ENCODE measurements at regions not wholly inside any gene's neighbourhood (a gene's known extent, or its start where the extent isn't known, plus 50 kb on each side); places are given as distances from the start of the nearest gene placed in this dataset.

GRCh38 chr12:87861791-87862190 lies 167.4 kb downstream of the C12orf50 start:
- Mint-ChIP-seq H3K27me3 (peaks cover 4% of the 10 kb centered on the region), H3K4me1 (no peaks in the 10 kb centered on the region), H3K27ac (no peak overlapping the region), H3K4me3 (no peak overlapping the region), H3K36me3 (no peaks in the 10 kb centered on the region), H3K9me3 (no peaks in the 10 kb centered on the region)

- Mint-ChIP-seq H3K27me3 (no peaks in the 10 kb centered on the region), H3K27ac (no peak overlapping the region), H3K4me3 (no peak overlapping the region), H3K36me3 (no peaks in the 10 kb centered on the region), H3K9me3 (no peaks in the 10 kb centered on the region), H3K4me1 (no peaks in the 10 kb centered on the region)
These were observed 175.7 kb downstream of the C12orf50 start for GRCh38 chr12:87853448-87854003.

- H3K4me3 Mint-ChIP-seq = no peak overlapping the region
- no peaks in the 10 kb centered on the region for H3K4me1 Mint-ChIP-seq
- H3K27me3 Mint-ChIP-seq = peaks cover 3% of the 10 kb centered on the region
- H3K36me3 Mint-ChIP-seq = no peaks in the 10 kb centered on the region
- H3K27ac Mint-ChIP-seq = no peak overlapping the region
- H3K9me3 Mint-ChIP-seq = no peaks in the 10 kb centered on the region
These were observed 180.1 kb downstream of the C12orf50 start for GRCh38 chr12:87849074-87849473.

DNA sequence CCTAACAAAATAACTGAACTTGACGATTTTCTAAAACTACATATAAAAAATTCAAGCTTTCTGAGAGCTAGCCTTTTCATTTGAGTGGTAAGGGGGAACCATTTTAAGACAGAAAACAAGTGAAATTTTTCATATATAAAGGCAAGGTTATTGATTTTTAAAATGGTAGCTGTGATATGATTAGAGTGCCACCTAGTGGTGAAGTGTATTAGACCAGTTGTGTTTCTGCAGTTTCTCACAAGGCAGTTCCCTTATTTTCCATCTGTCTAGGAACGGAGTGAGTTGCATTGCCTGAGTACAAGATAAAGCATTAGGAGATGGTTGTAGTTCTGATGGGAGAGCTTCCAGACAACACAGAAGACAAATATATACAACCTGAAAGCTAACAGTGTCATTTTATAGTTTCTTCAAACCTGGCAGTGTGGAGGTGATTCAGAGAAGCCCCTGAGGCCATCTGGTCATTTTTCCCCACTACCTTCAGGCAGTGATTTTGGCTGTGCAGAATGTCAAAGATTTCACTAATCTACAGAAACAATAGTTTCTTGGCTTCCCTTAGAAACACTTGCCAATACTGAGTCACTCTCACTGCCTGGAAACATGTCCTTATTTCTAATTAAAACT lies 180.8 kb downstream of the C12orf50 start:
- Mint-ChIP-seq H3K36me3 (no peaks in the 10 kb centered on the region), H3K4me1 (no peaks in the 10 kb centered on the region), H3K27me3 (peaks cover 3% of the 10 kb centered on the region), H3K4me3 (no peak overlapping the region), H3K9me3 (no peaks in the 10 kb centered on the region), H3K27ac (no peak overlapping the region)

DNA sequence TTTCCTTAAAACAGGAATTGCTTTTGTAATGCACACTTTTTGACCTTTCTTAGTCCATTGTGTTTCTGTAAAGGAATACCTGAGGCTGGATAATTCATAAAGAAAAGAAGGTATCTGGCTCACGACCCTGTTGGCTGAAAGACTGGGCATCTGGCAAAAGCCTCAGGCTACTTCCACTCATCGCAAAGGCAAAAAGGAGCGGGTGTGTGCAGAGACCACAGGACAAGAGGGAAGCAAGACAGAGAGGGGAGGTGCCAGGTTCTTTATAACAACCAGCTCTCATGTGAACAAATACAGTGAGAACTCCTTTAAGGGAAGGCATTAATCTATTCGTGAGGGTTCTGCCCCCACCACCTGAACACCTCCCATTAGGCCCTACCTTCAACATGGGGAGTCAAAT lies 182.1 kb downstream of the C12orf50 start:
- no peaks in the 10 kb centered on the region for H3K4me1 Mint-ChIP-seq
- H3K36me3 Mint-ChIP-seq = no peaks in the 10 kb centered on the region
- H3K27me3 Mint-ChIP-seq = peaks cover 3% of the 10 kb centered on the region
- H3K9me3 Mint-ChIP-seq = no peaks in the 10 kb centered on the region
- H3K27ac Mint-ChIP-seq = no peak overlapping the region
- no peak overlapping the region for H3K4me3 Mint-ChIP-seq

DNA sequence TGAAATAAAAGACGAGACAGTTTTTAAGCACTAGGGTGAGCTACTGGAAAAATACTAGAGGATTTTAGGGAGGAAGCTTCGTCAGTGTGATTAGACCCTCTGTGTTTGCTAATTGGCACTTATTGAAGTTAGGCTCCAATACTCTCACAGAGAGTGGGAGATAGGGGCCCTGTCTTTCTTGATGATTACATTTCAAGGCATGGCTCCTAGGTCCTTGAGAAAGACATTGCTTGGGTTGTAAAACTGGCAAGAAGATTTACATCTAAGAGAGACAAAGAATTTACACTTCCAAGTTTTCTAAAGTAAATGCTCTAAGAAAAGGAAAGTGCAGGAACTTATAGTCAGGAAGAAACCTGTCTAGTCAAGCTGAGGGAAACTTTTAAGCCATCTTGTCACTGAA lies 183.2 kb downstream of the C12orf50 start:
- H3K27me3 Mint-ChIP-seq = peaks cover 3% of the 10 kb centered on the region
- H3K27ac Mint-ChIP-seq = no peak overlapping the region
- no peaks in the 10 kb centered on the region for H3K9me3 Mint-ChIP-seq
- no peaks in the 10 kb centered on the region for H3K4me1 Mint-ChIP-seq
- H3K4me3 Mint-ChIP-seq = no peak overlapping the region
- H3K36me3 Mint-ChIP-seq = no peaks in the 10 kb centered on the region

- no peak overlapping the region for H3K27ac Mint-ChIP-seq
These were observed 187.3 kb downstream of the C12orf50 start for GRCh38 chr12:87841935-87842334.

GRCh38 chr12:87836190-87836589 lies 193.0 kb downstream of the C12orf50 start:
- H3K4me3 Mint-ChIP-seq = no peak overlapping the region
- no peaks in the 10 kb centered on the region for H3K36me3 Mint-ChIP-seq
- no peaks in the 10 kb centered on the region for H3K9me3 Mint-ChIP-seq
- no peak overlapping the region for H3K27ac Mint-ChIP-seq
- peaks cover 1% of the 10 kb centered on the region for H3K27me3 Mint-ChIP-seq
- H3K4me1 Mint-ChIP-seq = no peaks in the 10 kb centered on the region

More at GRCh38 chr12:87841935-87842334, 187.3 kb downstream of the C12orf50 start:
- Mint-ChIP-seq H3K36me3 (no peaks in the 10 kb centered on the region), H3K4me1 (no peaks in the 10 kb centered on the region), H3K9me3 (no peaks in the 10 kb centered on the region), H3K4me3 (no peak overlapping the region), H3K27me3 (no peaks in the 10 kb centered on the region)

DNA sequence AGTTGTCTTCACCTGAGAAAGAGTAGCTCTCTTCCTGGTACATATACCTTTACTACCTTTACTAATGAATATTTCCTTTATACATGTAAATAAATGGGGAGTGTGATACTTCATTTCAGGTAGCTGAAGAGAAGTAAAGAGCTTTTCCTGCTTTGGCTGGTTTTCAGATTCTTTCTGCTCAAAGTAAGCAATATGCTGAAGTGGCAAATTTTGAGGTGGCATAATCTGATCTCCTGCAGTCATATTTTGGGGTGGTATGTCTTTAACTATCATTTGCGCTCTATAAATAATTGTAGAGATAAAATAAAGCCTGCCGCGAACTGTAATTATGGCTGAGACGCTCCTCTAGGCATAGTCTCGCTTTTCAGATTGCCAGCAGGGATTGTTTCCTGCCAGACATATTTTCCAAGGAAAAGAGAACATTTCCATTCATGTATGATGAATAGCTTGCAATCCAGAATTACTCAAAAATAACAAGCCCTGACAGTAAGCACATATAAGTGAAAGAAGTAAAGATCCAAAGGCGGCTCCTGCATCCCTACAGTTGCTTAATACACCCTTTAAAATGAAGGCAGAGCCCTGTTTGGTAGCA lies 200.7 kb downstream of the C12orf50 start:
- Mint-ChIP-seq H3K27me3 (peaks cover 1% of the 10 kb centered on the region), H3K36me3 (no peaks in the 10 kb centered on the region), H3K4me3 (no peak overlapping the region), H3K9me3 (no peaks in the 10 kb centered on the region), H3K4me1 (no peaks in the 10 kb centered on the region), H3K27ac (no peak overlapping the region)

GRCh38 chr12:87827638-87828264 lies 201.4 kb downstream of the C12orf50 start:
- Mint-ChIP-seq H3K36me3 (no peaks in the 10 kb centered on the region), H3K4me3 (no peak overlapping the region), H3K27ac (no peak overlapping the region), H3K9me3 (no peaks in the 10 kb centered on the region), H3K4me1 (no peaks in the 10 kb centered on the region), H3K27me3 (peaks cover 1% of the 10 kb centered on the region)

GRCh38 chr12:87822923-87823322 lies 206.3 kb downstream of the C12orf50 start:
- Mint-ChIP-seq H3K27me3 (peaks cover 1% of the 10 kb centered on the region), H3K4me3 (no peak overlapping the region), H3K36me3 (no peaks in the 10 kb centered on the region), H3K27ac (no peak overlapping the region), H3K4me1 (no peaks in the 10 kb centered on the region), H3K9me3 (no peaks in the 10 kb centered on the region)

DNA sequence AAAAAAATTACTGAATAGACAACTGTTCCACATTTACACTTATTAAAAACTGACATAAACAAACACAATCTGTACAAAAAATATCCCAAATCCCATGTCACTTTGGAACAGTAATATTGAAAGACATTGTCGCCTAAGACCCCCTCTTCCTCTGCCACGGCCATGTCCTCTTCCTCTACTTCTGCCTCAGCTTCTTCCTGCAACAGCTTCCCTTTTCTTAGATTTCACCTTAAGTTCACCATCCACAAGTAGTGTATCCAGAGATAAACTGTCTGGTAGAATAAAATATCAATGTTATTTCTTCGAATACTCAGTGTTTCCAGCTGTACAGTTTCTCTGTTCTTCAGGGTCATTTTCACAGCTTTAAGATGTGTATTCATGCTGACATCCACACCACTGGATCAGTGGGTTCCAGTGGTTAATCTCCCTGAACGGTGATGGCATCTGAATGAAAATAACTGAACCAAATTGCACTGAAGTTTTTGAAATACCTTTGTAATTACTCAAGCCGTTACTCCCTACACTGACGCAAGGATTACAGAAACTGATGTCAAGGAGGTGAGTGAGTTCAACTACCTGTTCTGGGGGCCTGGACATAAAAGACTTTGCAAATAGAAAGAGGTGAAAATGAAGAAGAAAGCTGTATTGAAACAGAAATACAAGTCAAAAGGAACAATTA lies 208.5 kb downstream of the C12orf50 start:
- Mint-ChIP-seq H3K4me1 (no peaks in the 10 kb centered on the region), H3K27ac (no peak overlapping the region)

GRCh38 chr12:87818441-87818840 lies 210.8 kb downstream of the C12orf50 start:
- no peaks in the 10 kb centered on the region for H3K36me3 Mint-ChIP-seq
- no peak overlapping the region for H3K4me3 Mint-ChIP-seq
- H3K4me1 Mint-ChIP-seq = no peaks in the 10 kb centered on the region
- no peak overlapping the region for H3K27ac Mint-ChIP-seq
- H3K9me3 Mint-ChIP-seq = no peaks in the 10 kb centered on the region
- peaks cover 1% of the 10 kb centered on the region for H3K27me3 Mint-ChIP-seq

More for the DNA sequence above, 208.5 kb downstream of the C12orf50 start:
- H3K36me3 Mint-ChIP-seq = no peaks in the 10 kb centered on the region
- no peak overlapping the region for H3K4me3 Mint-ChIP-seq
- no peaks in the 10 kb centered on the region for H3K9me3 Mint-ChIP-seq
- H3K27me3 Mint-ChIP-seq = peaks cover 1% of the 10 kb centered on the region

GRCh38 chr12:87815771-87816585 lies 213.2 kb downstream of the C12orf50 start:
- Mint-ChIP-seq H3K27me3 (no peaks in the 10 kb centered on the region), H3K27ac (no peak overlapping the region), H3K9me3 (no peaks in the 10 kb centered on the region), H3K4me1 (no peaks in the 10 kb centered on the region), H3K36me3 (no peaks in the 10 kb centered on the region), H3K4me3 (no peak overlapping the region)

- Mint-ChIP-seq H3K4me1 (no peaks in the 10 kb centered on the region), H3K27me3 (no peaks in the 10 kb centered on the region), H3K36me3 (no peaks in the 10 kb centered on the region), H3K4me3 (no peak overlapping the region), H3K9me3 (no peaks in the 10 kb centered on the region), H3K27ac (no peak overlapping the region)
These were observed 214.6 kb downstream of the C12orf50 start for GRCh38 chr12:87814625-87815024.
